Testis (tissue), 2 donors: ENCODE measurements at regions not wholly inside any gene's neighbourhood (a gene's known extent, or its start where the extent isn't known, plus 50 kb on each side); places are given as distances from the start of the nearest gene placed in this dataset.
"Not testable (repeated sequence)": the region's sequence is repeated elsewhere in the genome, so short reads cannot be mapped to it uniquely, and the experiment has no call there.

Experiments
- DNase-seq: peaks from one replicate; pipeline ENCODE4 v3.0.0-alpha.2; 2019
- H3K27ac ChIP-seq, 2 donors: fragments of 200-600 bp; sonication (generic); one replicate each; pipeline ENCODE4 v1.5.1; 2019
- H3K27me3 ChIP-seq: fragments of 200-600 bp; sonication (generic); one replicate; pipeline ENCODE4 v1.5.1; 2019
- H3K36me3 ChIP-seq: fragments of 200-600 bp; sonication (generic); one replicate; pipeline ENCODE4 v1.5.1; 2017; ENCODE audit warnings: low read depth; ENCODE audit errors: missing control alignments
- H3K4me1 ChIP-seq: fragments of 200-600 bp; sonication (generic); one replicate; pipeline ENCODE4 v1.5.1; 2019
- H3K4me3 ChIP-seq, 2 donors: fragments of 200-600 bp; sonication (generic); one replicate each; pipeline ENCODE4 v1.5.1; 2017 to 2019
- H3K9me3 ChIP-seq: fragments of 200-600 bp; sonication (generic); one replicate; pipeline ENCODE4 v1.5.1; 2017
- WGBS, 2 donors: methylation state at CpG; one replicate each; pipeline ENCODE4 v1.1.5; 2018; 5-methylcytosine and 5-hydroxymethylcytosine counted together
- intact Hi-C: fragments of 100-400 bp; cut with DNase I; formaldehyde crosslinking; loops from one replicate; pipeline ENCODE4 v1.15.1; 2023; ENCODE audit warnings: low total_unique reads

DNA sequence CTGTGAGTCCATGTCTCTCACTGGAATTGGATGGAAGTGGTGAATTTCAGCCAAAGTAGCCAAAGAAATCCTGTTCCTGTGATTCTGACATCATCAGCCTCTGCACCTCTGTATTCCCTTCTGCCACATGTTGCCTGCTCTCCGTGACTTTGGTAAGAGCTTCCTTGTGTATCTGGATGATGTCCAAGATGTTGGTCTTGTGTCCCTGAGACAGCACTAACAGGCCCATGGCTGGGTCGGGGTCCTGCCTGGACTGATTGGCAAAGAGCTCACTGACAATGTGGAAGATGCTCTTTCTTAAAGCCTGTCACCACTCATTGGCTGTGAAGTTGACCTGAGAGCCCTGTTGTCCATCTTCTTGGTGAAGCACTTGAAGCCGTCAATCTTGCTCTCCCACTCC, 247.3 kb downstream of the CWH43 start:
- H3K9me3 ChIP-seq, intact Hi-C loops, H3K4me3 ChIP-seq, H3K4me1 ChIP-seq, DNase-seq, H3K27ac ChIP-seq, H3K36me3 ChIP-seq, H3K27me3 ChIP-seq: not testable (repeated sequence)
- 27 to 41% methylated on average over 2 to 3 of the region's 3 CpGs for WGBS, 2 donors

DNA sequence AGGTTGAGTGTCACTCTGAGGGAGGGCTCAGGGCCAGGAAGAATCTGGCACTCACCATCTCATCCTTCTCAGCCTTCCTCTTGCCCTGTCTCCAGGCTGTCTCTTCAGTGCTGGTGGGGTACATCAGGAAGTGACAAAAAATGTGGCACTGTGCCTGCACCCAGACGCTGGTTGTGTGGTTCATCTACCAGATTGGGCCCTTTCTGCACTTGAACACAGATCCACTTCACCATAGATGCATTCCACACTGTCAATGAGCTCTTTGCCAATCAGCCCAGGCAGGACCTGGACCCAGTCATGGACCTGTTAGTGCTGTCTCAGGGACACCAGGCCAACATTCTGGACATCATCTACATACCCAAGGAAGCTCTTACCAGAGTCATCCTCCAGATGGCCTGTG, 247.7 kb downstream of the CWH43 start:
- H3K27ac ChIP-seq, intact Hi-C loops, H3K4me3 ChIP-seq, H3K9me3 ChIP-seq, H3K36me3 ChIP-seq, H3K27me3 ChIP-seq, H3K4me1 ChIP-seq, DNase-seq: not testable (repeated sequence)
- WGBS, 2 donors = 40 to 53% methylated on average over 1 of the region's 1 CpG

DNA sequence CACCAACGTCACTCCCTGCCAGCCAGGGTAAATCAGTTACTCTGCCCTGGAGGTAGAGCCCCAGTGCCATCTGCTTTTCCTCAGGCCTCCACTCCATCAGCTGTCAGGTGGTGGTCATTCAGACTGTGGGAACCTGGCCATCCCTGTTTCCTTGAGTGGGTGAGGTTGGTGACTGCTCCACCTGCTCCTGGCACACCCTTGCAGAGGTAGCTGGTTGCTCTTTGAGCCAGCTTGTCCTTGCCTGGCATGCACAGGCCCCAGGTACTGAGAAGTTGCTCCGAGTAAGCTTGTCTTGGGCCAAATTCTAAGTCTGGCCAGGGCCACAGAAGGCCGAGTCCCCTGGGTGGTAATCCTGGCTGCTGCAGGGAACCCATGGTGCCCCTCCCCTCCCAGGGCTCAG, 248.3 kb downstream of the CWH43 start:
- intact Hi-C loops, H3K36me3 ChIP-seq, DNase-seq, H3K4me1 ChIP-seq, H3K27ac ChIP-seq, H3K4me3 ChIP-seq, H3K9me3 ChIP-seq, H3K27me3 ChIP-seq: not testable (repeated sequence)
- WGBS, 2 donors = 32% methylated on average over 3 of the region's 3 CpGs; no CpG with 5 or more reads in 1 of the 2 donors

- H3K4me1 ChIP-seq, H3K27ac ChIP-seq, intact Hi-C loops, H3K9me3 ChIP-seq, DNase-seq, H3K4me3 ChIP-seq, H3K36me3 ChIP-seq, H3K27me3 ChIP-seq: not testable (repeated sequence)
- 58 to 70% methylated on average over 7 of the region's 8 CpGs for WGBS, 2 donors
Measured at GRCh38 chr4:49235413-49236160, 249.5 kb downstream of the CWH43 start.

- H3K27ac ChIP-seq, H3K4me3 ChIP-seq, H3K9me3 ChIP-seq, DNase-seq, H3K36me3 ChIP-seq, intact Hi-C loops, H3K27me3 ChIP-seq, H3K4me1 ChIP-seq: not testable (repeated sequence)
- 7 to 33% methylated on average over 3 of the region's 3 CpGs for WGBS, 2 donors
Measured at GRCh38 chr4:49236474-49236873, 250.4 kb downstream of the CWH43 start.

DNA sequence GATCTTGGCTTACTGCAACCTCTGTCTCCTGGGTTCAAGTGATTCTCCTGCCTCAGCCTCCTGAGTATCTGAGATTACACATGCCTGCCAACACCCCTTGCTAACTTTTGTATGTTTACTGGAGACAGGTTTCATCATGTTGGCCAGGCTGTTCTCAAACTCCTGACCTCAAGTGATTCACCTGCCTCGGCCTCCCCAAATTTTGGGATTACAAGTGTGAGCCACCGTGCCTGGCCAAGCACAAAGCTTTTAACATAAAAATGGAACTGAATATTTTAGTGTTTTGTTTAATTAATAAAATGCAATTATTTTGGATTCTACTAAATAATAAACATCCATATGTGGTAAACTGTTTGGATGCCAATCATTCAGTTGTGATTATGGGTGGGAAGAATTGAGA, 255.2 kb downstream of the CWH43 start:
- DNase-seq, intact Hi-C loops, H3K36me3 ChIP-seq, H3K27me3 ChIP-seq, H3K9me3 ChIP-seq, H3K27ac ChIP-seq, H3K4me3 ChIP-seq, H3K4me1 ChIP-seq: not testable (repeated sequence)
- 66 to 68% methylated on average over 2 of the region's 2 CpGs for WGBS, 2 donors

DNA sequence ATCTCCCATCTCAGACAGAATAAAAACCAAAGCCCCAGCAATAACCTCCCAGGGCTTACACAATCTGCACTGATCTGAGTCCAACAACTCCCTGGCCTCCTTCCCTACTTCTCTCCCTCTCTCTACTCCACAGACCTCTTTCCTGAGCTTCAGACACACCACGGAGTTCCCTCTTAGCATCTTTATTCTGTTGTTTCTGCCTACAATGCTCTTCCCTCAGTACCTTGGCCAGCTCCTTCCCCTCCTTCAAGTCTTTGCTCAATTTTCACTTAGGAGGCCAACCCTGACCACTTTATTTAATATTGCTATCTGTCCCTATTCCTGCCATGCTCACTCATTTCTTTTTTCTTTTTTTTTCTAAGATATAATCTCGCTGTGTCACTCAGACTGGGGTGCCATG, 276.7 kb downstream of the CWH43 start:
- H3K36me3 ChIP-seq, DNase-seq, H3K9me3 ChIP-seq, H3K4me1 ChIP-seq, H3K27me3 ChIP-seq, intact Hi-C loops, H3K27ac ChIP-seq, H3K4me3 ChIP-seq: not testable (repeated sequence)
- 33 to 36% methylated on average over 2 of the region's 2 CpGs for WGBS, 2 donors

GRCh38 chr4:49270435-49270834, 284.4 kb downstream of the CWH43 start:
- WGBS, 2 donors = 55% methylated on average over 26 of the region's 28 CpGs; no CpG with 5 or more reads in 1 of the 2 donors
- intact Hi-C loops, H3K36me3 ChIP-seq, H3K4me1 ChIP-seq, H3K27ac ChIP-seq, H3K9me3 ChIP-seq, H3K27me3 ChIP-seq, H3K4me3 ChIP-seq, DNase-seq: not testable (repeated sequence)

DNA sequence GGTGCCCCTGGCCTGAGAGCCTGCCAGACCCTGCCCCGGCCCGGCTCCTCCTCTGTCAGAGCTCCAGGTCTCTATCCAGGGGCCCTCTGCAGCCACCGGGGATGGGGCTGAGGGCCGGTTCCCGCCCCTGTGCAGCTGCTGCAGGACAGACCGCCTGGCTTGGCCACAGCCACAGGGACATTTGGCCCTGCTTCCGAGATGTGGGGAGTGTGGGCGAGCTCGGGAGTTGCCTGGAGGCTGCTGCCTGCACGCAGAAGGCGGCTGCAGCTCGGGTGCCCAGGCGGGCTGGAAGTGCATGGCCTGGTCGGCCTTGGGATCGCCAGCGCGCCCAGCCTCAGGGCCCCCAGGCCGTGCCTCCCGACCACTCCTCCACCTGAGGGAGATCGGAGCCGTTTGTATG, 284.8 kb downstream of the CWH43 start:
- H3K36me3 ChIP-seq, H3K9me3 ChIP-seq, H3K27ac ChIP-seq, H3K4me3 ChIP-seq, H3K27me3 ChIP-seq, intact Hi-C loops, H3K4me1 ChIP-seq, DNase-seq: not testable (repeated sequence)
- WGBS, 2 donors = 51% methylated on average over 10 of the region's 21 CpGs; no CpG with 5 or more reads in 1 of the 2 donors

- DNase-seq, H3K4me1 ChIP-seq, H3K27ac ChIP-seq, H3K36me3 ChIP-seq, H3K9me3 ChIP-seq, intact Hi-C loops, H3K27me3 ChIP-seq, H3K4me3 ChIP-seq: not testable (repeated sequence)
- WGBS, 2 donors = 62% methylated on average over 6 of the region's 9 CpGs; no CpG with 5 or more reads in 1 of the 2 donors
Measured at GRCh38 chr4:49285905-49286304, 299.8 kb downstream of the CWH43 start.

- 56 to 61% methylated on average over 6 to 15 of the region's 15 CpGs for WGBS, 2 donors
- H3K4me3 ChIP-seq, DNase-seq, H3K27me3 ChIP-seq, H3K9me3 ChIP-seq, H3K4me1 ChIP-seq, H3K27ac ChIP-seq, intact Hi-C loops, H3K36me3 ChIP-seq: not testable (repeated sequence)
Measured at GRCh38 chr4:49286926-49287745, 301.1 kb downstream of the CWH43 start.

DNA sequence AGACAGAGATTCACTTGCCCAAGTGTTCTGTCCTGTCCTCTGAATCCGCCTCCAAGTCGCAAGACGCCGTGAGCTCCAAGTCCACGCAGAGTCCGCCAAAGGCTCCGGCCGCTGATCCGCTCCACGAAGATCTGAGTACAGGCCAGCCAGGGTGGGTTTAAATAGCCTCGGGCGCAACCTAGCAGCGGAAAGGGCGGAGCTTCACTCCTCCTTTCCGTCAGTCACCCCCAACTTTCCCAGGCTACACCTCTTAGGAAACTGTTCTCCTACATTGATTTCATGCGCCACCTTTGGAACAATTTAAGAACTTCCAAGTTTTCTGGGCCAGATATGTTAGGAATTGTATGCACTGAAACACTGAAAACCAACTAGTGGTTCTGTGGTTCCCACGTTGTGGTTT, 301.8 kb downstream of the CWH43 start:
- H3K4me1 ChIP-seq, H3K27ac ChIP-seq, H3K4me3 ChIP-seq, H3K9me3 ChIP-seq, intact Hi-C loops, H3K27me3 ChIP-seq, H3K36me3 ChIP-seq, DNase-seq: not testable (repeated sequence)
- WGBS, 2 donors = 56 to 65% methylated on average over 16 to 17 of the region's 17 CpGs
